ENCODE measurements at regions not wholly inside any gene's neighbourhood (a gene's known extent, or its start where the extent isn't known, plus 50 kb on each side); places are given as distances from the start of the nearest gene placed in this dataset.

DNA sequence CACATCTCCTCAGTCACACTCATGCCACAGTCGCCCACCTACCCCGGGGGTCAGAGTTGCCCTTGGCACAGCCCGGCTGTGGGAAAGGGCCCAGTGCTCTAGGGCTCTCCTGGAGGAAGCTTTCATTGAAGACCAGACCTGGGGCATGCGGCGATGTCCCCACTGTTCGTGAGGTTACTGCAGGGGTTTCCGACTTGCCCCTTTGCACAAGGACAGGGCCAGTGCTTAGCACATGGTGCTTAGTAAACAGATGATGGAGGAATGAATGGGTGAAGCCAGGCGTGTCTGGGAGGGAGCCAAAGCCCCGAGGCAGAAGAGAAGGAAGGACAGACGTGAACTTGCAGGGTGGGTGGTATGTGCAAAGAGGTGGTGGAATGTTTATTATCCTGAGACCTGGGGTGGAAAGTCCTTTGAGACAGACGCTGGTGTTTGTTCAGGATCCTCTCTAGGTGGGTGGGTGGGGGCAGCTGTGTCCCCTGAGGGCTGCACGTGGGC, 205.9 kb upstream of the ARL4C start:
- Histone ChIP-seq H3K79me2 (ENCODE audit: control insufficient read depth, insufficient read depth, low read length) (no peaks in the 10 kb centered on the region), H3K4me3 (no peak overlapping the region), H3K9ac (ENCODE audit: control insufficient read depth, insufficient read depth, low read length) (no peak overlapping the region), H3K36me3 (ENCODE audit: control insufficient read depth in 2 of 2, insufficient read depth in 2 of 2, low read length in 1 of 2) (no peaks in the 10 kb centered on the region), H3K4me2 (ENCODE audit: control insufficient read depth, insufficient read depth) (no peak overlapping the region), H3K9me3 (replicated peaks; ENCODE audit: control insufficient read depth, insufficient read depth, low read length) (no peaks in the 10 kb centered on the region), H3K4me1 (ENCODE audit: control insufficient read depth, insufficient read depth, low read length) (no peaks in the 10 kb centered on the region), H3K27ac (ENCODE audit: control insufficient read depth, insufficient read depth) (no peak overlapping the region), H3K27me3 (replicated peaks in 1 of 2; ENCODE audit: control insufficient read depth in 2 of 2, insufficient read depth in 2 of 2, low read length in 1 of 2) (no peaks in the 10 kb centered on the region), H2AFZ (ENCODE audit: control insufficient read depth, low read depth, low read length) (no peak overlapping the region), H4K20me1 (ENCODE audit: control insufficient read depth, insufficient read depth) (no peaks in the 10 kb centered on the region)
- 21% methylated on average over 11 of the region's 12 CpGs for WGBS (ENCODE audit: insufficient coverage, insufficient replicate concordance, low lambda C conversion rate, missing lambda C conversion rate)
- CTCF ChIA-PET = no interaction called here
- BruUV-seq (replicated peaks) = no TSS peak
- in situ Hi-C loops (cut with MboI) = no loop called here
- FAIRE-seq = no peak
- ATAC-seq = no peak
- DNase-seq (ENCODE audit: low read depth, low spot score) = no peak
- POLR2A ChIA-PET = no interaction called here
- intact Hi-C loops (cut with micrococcal nuclease; ENCODE audit: unreplicated experiment) = no loop called here
- RAD21 ChIA-PET (ENCODE audit: unreplicated experiment) = no interaction called here
- no peak for TF ChIP-seq CHD1 (IDR thresholded peaks at IDR 0.05; ENCODE audit: low read depth, low read length)
- TF ChIP-seq BCL11A (IDR thresholded peaks at IDR 0.05; ENCODE audit: low read depth, low read length) = no peak
- no peak for TF ChIP-seq NFIC (IDR thresholded peaks at IDR 0.05; ENCODE audit: low read depth, low read length)
- no peak for TF ChIP-seq NR2C2 (IDR thresholded peaks at IDR 0.05; ENCODE audit: borderline replicate concordance, control insufficient read depth, insufficient read length, low read depth)
- TF ChIP-seq RCOR1 (conservative IDR thresholded peaks at IDR 0.05; ENCODE audit: low read depth, low read length) = no peak
- TF ChIP-seq, protein P1, sequence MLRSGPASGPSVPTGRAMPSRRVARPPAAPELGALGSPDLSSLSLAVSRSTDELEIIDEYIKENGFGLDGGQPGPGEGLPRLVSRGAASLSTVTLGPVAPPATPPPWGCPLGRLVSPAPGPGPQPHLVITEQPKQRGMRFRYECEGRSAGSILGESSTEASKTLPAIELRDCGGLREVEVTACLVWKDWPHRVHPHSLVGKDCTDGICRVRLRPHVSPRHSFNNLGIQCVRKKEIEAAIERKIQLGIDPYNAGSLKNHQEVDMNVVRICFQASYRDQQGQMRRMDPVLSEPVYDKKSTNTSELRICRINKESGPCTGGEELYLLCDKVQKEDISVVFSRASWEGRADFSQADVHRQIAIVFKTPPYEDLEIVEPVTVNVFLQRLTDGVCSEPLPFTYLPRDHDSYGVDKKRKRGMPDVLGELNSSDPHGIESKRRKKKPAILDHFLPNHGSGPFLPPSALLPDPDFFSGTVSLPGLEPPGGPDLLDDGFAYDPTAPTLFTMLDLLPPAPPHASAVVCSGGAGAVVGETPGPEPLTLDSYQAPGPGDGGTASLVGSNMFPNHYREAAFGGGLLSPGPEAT (IDR thresholded peaks at IDR 0.05; ENCODE audit: low read depth) = no peak
- TF ChIP-seq, protein P2, sequence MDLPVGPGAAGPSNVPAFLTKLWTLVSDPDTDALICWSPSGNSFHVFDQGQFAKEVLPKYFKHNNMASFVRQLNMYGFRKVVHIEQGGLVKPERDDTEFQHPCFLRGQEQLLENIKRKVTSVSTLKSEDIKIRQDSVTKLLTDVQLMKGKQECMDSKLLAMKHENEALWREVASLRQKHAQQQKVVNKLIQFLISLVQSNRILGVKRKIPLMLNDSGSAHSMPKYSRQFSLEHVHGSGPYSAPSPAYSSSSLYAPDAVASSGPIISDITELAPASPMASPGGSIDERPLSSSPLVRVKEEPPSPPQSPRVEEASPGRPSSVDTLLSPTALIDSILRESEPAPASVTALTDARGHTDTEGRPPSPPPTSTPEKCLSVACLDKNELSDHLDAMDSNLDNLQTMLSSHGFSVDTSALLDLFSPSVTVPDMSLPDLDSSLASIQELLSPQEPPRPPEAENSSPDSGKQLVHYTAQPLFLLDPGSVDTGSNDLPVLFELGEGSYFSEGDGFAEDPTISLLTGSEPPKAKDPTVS (IDR thresholded peaks at IDR 0.05; ENCODE audit: low read depth, low read length) = no peak
- TF ChIP-seq RFX5 (IDR thresholded peaks at IDR 0.05; ENCODE audit: low read depth, low read length) = no peak
- no peak for TF ChIP-seq TCF12 (IDR thresholded peaks at IDR 0.05; ENCODE audit: low read depth, low read length)
- TF ChIP-seq, protein P3, sequence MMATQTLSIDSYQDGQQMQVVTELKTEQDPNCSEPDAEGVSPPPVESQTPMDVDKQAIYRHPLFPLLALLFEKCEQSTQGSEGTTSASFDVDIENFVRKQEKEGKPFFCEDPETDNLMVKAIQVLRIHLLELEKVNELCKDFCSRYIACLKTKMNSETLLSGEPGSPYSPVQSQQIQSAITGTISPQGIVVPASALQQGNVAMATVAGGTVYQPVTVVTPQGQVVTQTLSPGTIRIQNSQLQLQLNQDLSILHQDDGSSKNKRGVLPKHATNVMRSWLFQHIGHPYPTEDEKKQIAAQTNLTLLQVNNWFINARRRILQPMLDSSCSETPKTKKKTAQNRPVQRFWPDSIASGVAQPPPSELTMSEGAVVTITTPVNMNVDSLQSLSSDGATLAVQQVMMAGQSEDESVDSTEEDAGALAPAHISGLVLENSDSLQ (IDR thresholded peaks at IDR 0.05) = no peak
- TF ChIP-seq, protein P4, sequence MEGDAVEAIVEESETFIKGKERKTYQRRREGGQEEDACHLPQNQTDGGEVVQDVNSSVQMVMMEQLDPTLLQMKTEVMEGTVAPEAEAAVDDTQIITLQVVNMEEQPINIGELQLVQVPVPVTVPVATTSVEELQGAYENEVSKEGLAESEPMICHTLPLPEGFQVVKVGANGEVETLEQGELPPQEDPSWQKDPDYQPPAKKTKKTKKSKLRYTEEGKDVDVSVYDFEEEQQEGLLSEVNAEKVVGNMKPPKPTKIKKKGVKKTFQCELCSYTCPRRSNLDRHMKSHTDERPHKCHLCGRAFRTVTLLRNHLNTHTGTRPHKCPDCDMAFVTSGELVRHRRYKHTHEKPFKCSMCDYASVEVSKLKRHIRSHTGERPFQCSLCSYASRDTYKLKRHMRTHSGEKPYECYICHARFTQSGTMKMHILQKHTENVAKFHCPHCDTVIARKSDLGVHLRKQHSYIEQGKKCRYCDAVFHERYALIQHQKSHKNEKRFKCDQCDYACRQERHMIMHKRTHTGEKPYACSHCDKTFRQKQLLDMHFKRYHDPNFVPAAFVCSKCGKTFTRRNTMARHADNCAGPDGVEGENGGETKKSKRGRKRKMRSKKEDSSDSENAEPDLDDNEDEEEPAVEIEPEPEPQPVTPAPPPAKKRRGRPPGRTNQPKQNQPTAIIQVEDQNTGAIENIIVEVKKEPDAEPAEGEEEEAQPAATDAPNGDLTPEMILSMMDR (IDR thresholded peaks at IDR 0.05 in 2 of 3, conservative IDR thresholded peaks at IDR 0.05 in 1 of 3; ENCODE audit: control insufficient read depth in 2 of 3, extremely low read depth in 1 of 3, insufficient read depth in 1 of 3, low read depth in 3 of 3, low read length in 3 of 3) = no peak
- no peak for TF ChIP-seq RBBP5 (conservative IDR thresholded peaks at IDR 0.05)
- SMC1A ChIA-PET (ENCODE audit: uncharacterized antibody, unreplicated experiment) = interaction anchor here (1.0 to 1.2 kb wide), 2 partner anchors 8 to 17 kb away, joined by 3 read pairs; no protein-coding TSS in a partner anchor
